H9 (cell line): ENCODE measurements at regions not wholly inside any gene's neighbourhood (a gene's known extent, or its start where the extent isn't known, plus 50 kb on each side); places are given as distances from the start of the nearest gene placed in this dataset.

Experiments used
- DNase-seq: peaks from one replicate; pipeline ENCODE4 v3.0.0-alpha.2; 2017
- H2AFZ ChIP-seq: one replicate; pipeline ENCODE4 v1.6.1; 2013; ENCODE audit warnings: mild to moderate bottlenecking, low read length, control low read depth, moderate library complexity
- H2AK5ac ChIP-seq: 2 replicates; pipeline ENCODE4 v1.6.1; 2013; ENCODE audit warnings: low read length, control low read depth, mixed read lengths; ENCODE audit not compliant: insufficient read length
- H2BK120ac ChIP-seq: one replicate; pipeline ENCODE4 v1.6.1; 2013; ENCODE audit warnings: low read depth, mild to moderate bottlenecking, low read length, control low read depth, inconsistent platforms; ENCODE audit not compliant: poor library complexity, severe bottlenecking
- H2BK12ac ChIP-seq: 2 replicates; pipeline ENCODE4 v1.6.1; 2013; ENCODE audit warnings: low read length, control low read depth, mixed read lengths, low read depth; ENCODE audit not compliant: insufficient read length
- H2BK15ac ChIP-seq: 2 replicates; pipeline ENCODE4 v1.6.1; 2013; ENCODE audit warnings: low read depth, low read length, control low read depth
- H2BK20ac ChIP-seq: one replicate; pipeline ENCODE4 v1.6.1; 2013; ENCODE audit warnings: low read depth, mild to moderate bottlenecking, low read length, control low read depth, inconsistent platforms; ENCODE audit not compliant: poor library complexity, severe bottlenecking
- H2BK5ac ChIP-seq: 2 replicates; pipeline ENCODE4 v1.6.1; 2013; ENCODE audit warnings: low read length, control low read depth, mixed read lengths; ENCODE audit not compliant: insufficient read length
- H3K14ac ChIP-seq: 2 replicates; pipeline ENCODE4 v1.6.1; 2013; ENCODE audit warnings: low read length, control low read depth; ENCODE audit not compliant: insufficient read depth
- H3K18ac ChIP-seq: 2 replicates; pipeline ENCODE4 v1.6.1; 2013; ENCODE audit warnings: low read depth, mild to moderate bottlenecking, mixed read lengths, low read length, control low read depth; ENCODE audit not compliant: insufficient read length
- H3K23ac ChIP-seq: 2 replicates; pipeline ENCODE4 v1.6.1; 2013; ENCODE audit warnings: low read length, control low read depth, mixed read lengths, low read depth; ENCODE audit not compliant: insufficient read length
- H3K23me2 ChIP-seq: 2 replicates; pipeline ENCODE4 v1.6.1; 2013; ENCODE audit warnings: low read depth, mild to moderate bottlenecking, mixed read lengths, low read length, control low read depth; ENCODE audit not compliant: insufficient read length, poor library complexity, severe bottlenecking
- H3K27ac ChIP-seq: 2 replicates; pipeline ENCODE4 v1.5.1; 2013; ENCODE audit warnings: low read length, control low read depth, mixed read lengths, low read depth; ENCODE audit not compliant: insufficient read length
- H3K27me3 ChIP-seq: 2 replicates; pipeline ENCODE4 v1.6.1; 2013; ENCODE audit warnings: low read length, control low read depth, inconsistent platforms; ENCODE audit not compliant: insufficient read depth
- H3K4ac ChIP-seq: 2 replicates; pipeline ENCODE4 v1.6.1; 2013; ENCODE audit warnings: low read depth, mild to moderate bottlenecking, control low read depth, inconsistent platforms, low read length, moderate library complexity
- H3K4me1 ChIP-seq: 2 replicates; pipeline ENCODE4 v1.6.1; 2013; ENCODE audit warnings: low read length, control low read depth, inconsistent platforms; ENCODE audit not compliant: insufficient read depth
- H3K4me2 ChIP-seq: 2 replicates; pipeline ENCODE4 v1.6.1; 2013; ENCODE audit warnings: low read length, control low read depth, mixed read lengths; ENCODE audit not compliant: insufficient read length, insufficient read depth
- H3K56ac ChIP-seq: 2 replicates; pipeline ENCODE4 v1.6.1; 2013; ENCODE audit warnings: low read depth, mild to moderate bottlenecking, mixed read lengths, low read length, control low read depth; ENCODE audit not compliant: insufficient read length
- H3K79me1 ChIP-seq: 2 replicates; pipeline ENCODE4 v1.6.1; 2013; ENCODE audit warnings: low read depth, mild to moderate bottlenecking, moderate library complexity, low read length, control low read depth, inconsistent platforms; ENCODE audit not compliant: insufficient read depth, poor library complexity, severe bottlenecking
- H3K79me2 ChIP-seq: 2 replicates; pipeline ENCODE4 v1.6.1; 2013; ENCODE audit warnings: low read length, control low read depth, inconsistent platforms; ENCODE audit not compliant: insufficient read depth
- H3K9ac ChIP-seq: 2 replicates; pipeline ENCODE4 v1.6.1; 2013; ENCODE audit warnings: low read length, control low read depth, mixed read lengths; ENCODE audit not compliant: insufficient read length; ENCODE audit errors: extremely low read depth
- H3K9me3 ChIP-seq: one replicate; pipeline ENCODE4 v1.6.1; 2013; ENCODE audit warnings: low read depth, low read length, inconsistent platforms; ENCODE audit not compliant: control insufficient read depth
- H3T11ph ChIP-seq: one replicate; pipeline ENCODE4 v1.6.1; 2013; ENCODE audit warnings: mild to moderate bottlenecking, low read length, control low read depth, inconsistent platforms
- H4K20me1 ChIP-seq: one replicate; pipeline ENCODE4 v1.6.1; 2013; ENCODE audit not compliant: control insufficient read depth, insufficient read length, insufficient read depth
- H4K5ac ChIP-seq: 2 replicates; pipeline ENCODE4 v1.6.1; 2013; ENCODE audit warnings: low read depth, mild to moderate bottlenecking, mixed read lengths, low read length, control low read depth; ENCODE audit not compliant: insufficient read length
- H4K8ac ChIP-seq: replicated peaks from 2 replicates; pipeline ENCODE4 v1.6.1; 2013; ENCODE audit warnings: low read length, control low read depth, mixed read lengths, low read depth; ENCODE audit not compliant: insufficient read length
- H4K91ac ChIP-seq: 2 replicates; pipeline ENCODE4 v1.6.1; 2013; ENCODE audit warnings: low read depth, mild to moderate bottlenecking, moderate library complexity, mixed read lengths, low read length, control low read depth; ENCODE audit not compliant: insufficient read length
- H3K27ac Mint-ChIP-seq, 3 experiments: 2 replicates in 2 of 3; 3 replicates in 1 of 3; pipeline ENCODE4 v1.8.0; 2020 to 2021; ENCODE audit warnings: mixed read lengths in 3 of 3, mild to moderate bottlenecking in 1 of 3, moderate library complexity in 1 of 3
- H3K27me3 Mint-ChIP-seq: 2 replicates; pipeline ENCODE4 v1.8.0; 2021; ENCODE audit warnings: low read depth, mild to moderate bottlenecking, moderate library complexity, mixed read lengths
- H3K36me3 Mint-ChIP-seq, 3 experiments: 2 replicates in 2 of 3; 3 replicates in 1 of 3; pipeline ENCODE4 v1.8.0; 2020 to 2021; ENCODE audit warnings: low read depth in 3 of 3, mixed read lengths in 3 of 3; ENCODE audit not compliant: insufficient read depth in 1 of 3
- H3K4me1 Mint-ChIP-seq, 2 experiments: 2 replicates each; pipeline ENCODE4 v1.8.0; 2020; ENCODE audit warnings: mixed read lengths in 2 of 2
- H3K4me3 Mint-ChIP-seq, 2 experiments: 2 replicates in 1 of 2; 3 replicates in 1 of 2; pipeline ENCODE4 v1.8.0; 2020 to 2021; ENCODE audit warnings: mild to moderate bottlenecking in 2 of 2, mixed read lengths in 2 of 2, moderate library complexity in 1 of 2
- H3K9me3 Mint-ChIP-seq, 2 experiments: 2 replicates in 1 of 2; 3 replicates in 1 of 2; pipeline ENCODE4 v1.8.0; 2020; ENCODE audit warnings: mild to moderate bottlenecking in 2 of 2, mixed read lengths in 2 of 2, moderate library complexity in 1 of 2
- CTCF ChIP-seq: fragments of 200-600 bp; sonication (generic); conservative IDR thresholded peaks from 3 replicates; pipeline ENCODE4 v1.8.0; 2021; ENCODE audit warnings: antibody characterized with exemption, mild to moderate bottlenecking
- WGBS: extraction: QIAGEN DNeasy Blood & Tissue Kit; methylation state at CpG from one replicate; pipeline ENCODE4 v1.1.7; 2013; ENCODE audit warnings: missing lambda C conversion rate, low lambda C conversion rate, mixed read lengths; ENCODE audit not compliant: insufficient read length; ENCODE audit errors: extremely low coverage; 5-methylcytosine and 5-hydroxymethylcytosine counted together

- H3T11ph ChIP-seq, result no peak overlapping the region
- no peak overlapping the region for H2BK120ac ChIP-seq
- no peaks in the 10 kb centered on the region for H3K23me2 ChIP-seq
- H3K4me1 ChIP-seq, result no peaks in the 10 kb centered on the region
- no peak overlapping the region for H3K4ac ChIP-seq
- H2AK5ac ChIP-seq, result no peak overlapping the region
- no peak for DNase-seq
- no peak overlapping the region for H3K9ac ChIP-seq
- H4K8ac ChIP-seq, result no peak overlapping the region
- no peaks in the 10 kb centered on the region for H3K9me3 ChIP-seq
- no peak overlapping the region for H3K4me2 ChIP-seq
- no peak for TF ChIP-seq CTCF
- Mint-ChIP-seq H3K4me3 (no peak overlapping the region), H3K9me3 (no peaks in the 10 kb centered on the region), H3K36me3 (no peaks in the 10 kb centered on the region), H3K4me1 (peaks cover 18 to 20% of the 10 kb centered on the region in 2 experiments), H3K27me3 (peaks cover 2% of the 10 kb centered on the region), H3K27ac (no peak overlapping the region)
- H2BK20ac ChIP-seq, result no peak overlapping the region
- H2BK15ac ChIP-seq, result no peak overlapping the region
- no peaks in the 10 kb centered on the region for H3K79me1 ChIP-seq
- H4K5ac ChIP-seq, result no peak overlapping the region
- no peak overlapping the region for H3K27ac ChIP-seq
- H3K18ac ChIP-seq, result no peak overlapping the region
- no peak overlapping the region for H3K56ac ChIP-seq
- H3K14ac ChIP-seq, result peak overlapping the region; percentile 33; the same call in 1 of the 2 replicates
- no peak overlapping the region for H4K91ac ChIP-seq
- no peak overlapping the region for H2BK12ac ChIP-seq
- no peak overlapping the region for H3K23ac ChIP-seq
- no peak overlapping the region for H2BK5ac ChIP-seq
- no peaks in the 10 kb centered on the region for H3K27me3 ChIP-seq
- WGBS, result no CpG with 5 or more reads among the region's 17 CpGs
- H4K20me1 ChIP-seq, result no peaks in the 10 kb centered on the region
- H2AFZ ChIP-seq, result no peak overlapping the region
- H3K79me2 ChIP-seq, result no peaks in the 10 kb centered on the region
Observed at GRCh38 chr10:118841881-118842605, 87.3 kb upstream of the CACUL1 start.
